ENCODE measurements at regions not wholly inside any gene's neighbourhood (a gene's known extent, or its start where the extent isn't known, plus 50 kb on each side); places are given as distances from the start of the nearest gene placed in this dataset.

DNA sequence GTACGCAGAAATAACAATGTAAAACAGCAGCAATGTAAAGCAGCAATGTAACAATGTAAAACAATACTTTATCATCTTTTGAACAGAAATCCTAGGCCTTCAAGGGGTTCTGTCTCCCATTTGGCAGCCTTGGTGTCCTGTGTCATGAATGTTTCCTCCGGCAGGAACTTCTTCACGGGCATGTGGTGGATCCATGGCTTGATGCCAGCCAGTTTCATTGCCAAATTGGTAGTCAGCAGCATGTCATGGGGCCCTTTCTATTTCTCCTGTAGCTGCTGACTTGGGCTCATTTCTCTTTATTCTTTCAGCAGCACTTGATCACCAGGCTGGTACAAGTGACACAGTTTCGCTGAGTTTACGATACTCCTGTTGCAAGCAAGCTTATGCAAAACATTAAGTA is 275.3 kb downstream of the HTR1A start:
- no peak for ATAC-seq (replicated peaks)
- H3K4me1 Mint-ChIP-seq, result no peaks in the 10 kb centered on the region
- no peaks in the 10 kb centered on the region for H3K9me3 Mint-ChIP-seq
- H3K36me3 Mint-ChIP-seq (ENCODE audit: low read depth), result no peaks in the 10 kb centered on the region
- H3K27me3 Mint-ChIP-seq, result no peaks in the 10 kb centered on the region
- H3K27ac Mint-ChIP-seq, result no peak overlapping the region
- H3K4me3 Mint-ChIP-seq, result no peak overlapping the region

DNA sequence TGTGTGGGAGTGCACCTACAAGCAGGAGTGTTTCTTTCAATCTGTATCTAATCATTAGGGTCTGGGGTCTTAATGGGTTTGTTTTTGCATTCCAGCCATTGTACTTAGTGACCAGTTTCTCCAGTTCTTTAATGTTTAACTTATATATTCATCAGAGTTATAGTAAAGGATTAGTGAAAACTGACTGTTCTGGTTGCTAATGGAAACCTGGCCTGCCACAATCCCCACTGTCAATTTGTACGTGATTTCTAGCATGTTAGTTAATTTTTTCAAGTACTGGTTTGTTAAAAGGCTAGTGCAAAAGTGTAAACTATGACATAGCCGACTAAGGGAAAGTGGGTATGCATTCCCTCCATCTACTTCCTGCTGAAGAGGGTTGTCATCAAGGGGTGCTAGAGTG is 276.1 kb downstream of the HTR1A start:
- no peak for ATAC-seq (replicated peaks)
- H3K36me3 Mint-ChIP-seq (ENCODE audit: low read depth), result no peaks in the 10 kb centered on the region
- no peaks in the 10 kb centered on the region for H3K9me3 Mint-ChIP-seq
- H3K4me3 Mint-ChIP-seq, result no peak overlapping the region
- no peaks in the 10 kb centered on the region for H3K27me3 Mint-ChIP-seq
- H3K27ac Mint-ChIP-seq, result no peak overlapping the region
- no peaks in the 10 kb centered on the region for H3K4me1 Mint-ChIP-seq

DNA sequence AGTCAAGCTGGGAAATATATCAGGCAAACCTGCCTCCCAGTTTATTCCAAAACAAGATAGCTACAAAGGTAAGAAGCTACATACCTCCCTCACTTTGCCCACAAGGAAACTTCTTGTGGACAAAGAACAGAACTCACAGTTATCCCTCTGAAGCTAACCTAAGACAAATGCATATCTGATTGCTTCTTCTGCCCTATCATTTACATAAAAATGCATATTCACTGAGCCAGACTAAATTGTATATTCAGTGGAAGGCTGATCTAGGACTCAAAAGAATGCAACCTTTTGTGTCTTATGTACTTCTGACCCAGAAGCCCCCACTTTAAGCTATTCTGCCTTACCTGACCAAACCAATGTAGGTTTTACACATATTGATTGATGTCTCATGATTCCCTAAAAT is 276.8 kb downstream of the HTR1A start:
- Mint-ChIP-seq H3K4me3 (no peak overlapping the region), H3K4me1 (no peaks in the 10 kb centered on the region), H3K9me3 (no peaks in the 10 kb centered on the region), H3K27ac (no peak overlapping the region), H3K27me3 (no peaks in the 10 kb centered on the region), H3K36me3 (ENCODE audit: low read depth) (no peaks in the 10 kb centered on the region)
- no peak for ATAC-seq (replicated peaks)

DNA sequence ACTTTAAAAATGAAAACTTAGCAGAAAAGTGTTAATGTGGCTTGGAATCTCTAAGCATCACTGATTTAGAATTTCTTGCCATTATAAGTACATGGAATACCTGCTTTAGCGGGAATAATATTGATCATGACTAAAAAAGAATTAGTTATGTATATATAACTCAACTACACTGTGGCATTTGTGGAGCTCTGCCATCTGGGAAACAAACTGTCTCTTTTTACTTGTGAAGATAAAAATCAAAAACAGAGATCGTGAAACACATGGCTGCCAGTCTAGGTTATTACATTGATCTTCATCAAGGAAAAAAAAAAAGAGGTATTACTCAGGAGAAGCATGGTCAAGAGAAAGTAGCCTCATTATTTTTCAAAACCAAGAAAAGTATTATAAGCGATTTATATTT is 287.4 kb downstream of the HTR1A start:
- H3K27me3 Mint-ChIP-seq, result no peaks in the 10 kb centered on the region
- peaks cover 15% of the 10 kb centered on the region for H3K9me3 Mint-ChIP-seq
- no peak overlapping the region for H3K27ac Mint-ChIP-seq
- H3K4me3 Mint-ChIP-seq, result no peak overlapping the region
- no peaks in the 10 kb centered on the region for H3K36me3 Mint-ChIP-seq (ENCODE audit: low read depth)
- no peak for ATAC-seq (replicated peaks)
- H3K4me1 Mint-ChIP-seq, result no peaks in the 10 kb centered on the region

DNA sequence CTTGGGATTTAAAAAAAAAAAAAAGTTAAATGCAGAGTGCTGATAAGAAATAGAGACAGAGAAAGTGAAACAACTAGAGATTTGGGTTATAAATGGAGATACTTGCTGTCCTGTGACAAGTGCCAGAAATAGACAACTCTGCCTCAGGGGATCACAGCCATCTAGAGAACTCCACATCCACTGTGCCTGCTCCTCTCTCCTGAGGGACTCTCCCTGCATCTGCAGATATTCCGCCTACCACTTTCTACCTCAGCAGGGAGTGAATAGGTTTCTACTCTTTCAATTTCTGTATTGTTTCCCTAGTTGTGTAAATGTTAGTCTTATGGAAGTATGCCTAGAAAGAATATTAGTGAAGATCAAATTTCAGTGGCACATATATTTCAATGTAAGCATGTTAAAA is 307.2 kb downstream of the HTR1A start:
- no peak for ATAC-seq (replicated peaks)
- no peaks in the 10 kb centered on the region for H3K27me3 Mint-ChIP-seq
- no peaks in the 10 kb centered on the region for H3K36me3 Mint-ChIP-seq (ENCODE audit: low read depth)
- H3K9me3 Mint-ChIP-seq, result peaks cover 18% of the 10 kb centered on the region
- H3K4me1 Mint-ChIP-seq, result no peaks in the 10 kb centered on the region
- no peak overlapping the region for H3K4me3 Mint-ChIP-seq
- no peak overlapping the region for H3K27ac Mint-ChIP-seq

DNA sequence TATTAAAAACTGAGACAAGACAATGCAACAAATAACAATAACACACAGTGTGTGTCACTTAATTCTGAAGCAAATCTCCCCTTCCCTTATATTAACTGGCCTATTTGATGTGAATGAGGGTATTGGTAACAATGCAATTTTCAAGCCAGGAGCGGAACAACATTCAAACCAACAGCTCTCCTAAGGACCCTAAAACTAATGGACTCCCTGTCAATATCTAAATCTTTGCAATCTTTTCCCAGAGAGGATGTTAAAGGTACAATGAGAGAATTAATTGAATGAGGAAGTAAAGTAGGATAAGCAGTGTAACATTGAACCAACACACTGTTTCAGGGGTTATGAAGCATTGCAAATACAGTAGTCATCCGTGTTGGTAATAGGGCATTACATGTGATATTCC is 311.7 kb downstream of the HTR1A start:
- ATAC-seq (replicated peaks), result no peak
- Mint-ChIP-seq H3K27ac (no peak overlapping the region), H3K9me3 (peaks cover 10% of the 10 kb centered on the region), H3K4me3 (no peak overlapping the region), H3K36me3 (ENCODE audit: low read depth) (no peaks in the 10 kb centered on the region), H3K27me3 (no peaks in the 10 kb centered on the region), H3K4me1 (no peaks in the 10 kb centered on the region)

DNA sequence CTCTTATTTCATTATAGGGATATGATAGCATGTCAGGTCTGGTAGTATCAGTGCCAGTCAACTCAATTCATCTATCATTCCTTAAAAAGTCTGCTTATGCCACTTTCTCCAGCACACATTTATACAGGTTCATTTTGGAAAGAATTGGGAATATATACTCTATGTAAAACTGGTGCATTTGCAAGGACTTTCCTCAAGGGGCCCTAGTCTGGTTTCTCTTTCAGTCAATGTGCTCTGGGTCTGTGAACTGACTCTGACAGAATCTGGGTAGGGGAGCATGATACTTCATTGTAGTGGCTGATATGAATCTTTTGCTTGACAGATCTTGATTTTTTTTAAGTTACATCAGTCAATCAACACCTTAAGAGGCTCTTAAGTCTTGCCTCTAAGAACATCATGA is 313.9 kb downstream of the HTR1A start:
- H3K9me3 Mint-ChIP-seq, result peaks cover 7% of the 10 kb centered on the region
- no peak overlapping the region for H3K4me3 Mint-ChIP-seq
- H3K36me3 Mint-ChIP-seq (ENCODE audit: low read depth), result no peaks in the 10 kb centered on the region
- no peaks in the 10 kb centered on the region for H3K27me3 Mint-ChIP-seq
- no peak overlapping the region for H3K27ac Mint-ChIP-seq
- H3K4me1 Mint-ChIP-seq, result no peaks in the 10 kb centered on the region
- ATAC-seq (replicated peaks), result no peak

DNA sequence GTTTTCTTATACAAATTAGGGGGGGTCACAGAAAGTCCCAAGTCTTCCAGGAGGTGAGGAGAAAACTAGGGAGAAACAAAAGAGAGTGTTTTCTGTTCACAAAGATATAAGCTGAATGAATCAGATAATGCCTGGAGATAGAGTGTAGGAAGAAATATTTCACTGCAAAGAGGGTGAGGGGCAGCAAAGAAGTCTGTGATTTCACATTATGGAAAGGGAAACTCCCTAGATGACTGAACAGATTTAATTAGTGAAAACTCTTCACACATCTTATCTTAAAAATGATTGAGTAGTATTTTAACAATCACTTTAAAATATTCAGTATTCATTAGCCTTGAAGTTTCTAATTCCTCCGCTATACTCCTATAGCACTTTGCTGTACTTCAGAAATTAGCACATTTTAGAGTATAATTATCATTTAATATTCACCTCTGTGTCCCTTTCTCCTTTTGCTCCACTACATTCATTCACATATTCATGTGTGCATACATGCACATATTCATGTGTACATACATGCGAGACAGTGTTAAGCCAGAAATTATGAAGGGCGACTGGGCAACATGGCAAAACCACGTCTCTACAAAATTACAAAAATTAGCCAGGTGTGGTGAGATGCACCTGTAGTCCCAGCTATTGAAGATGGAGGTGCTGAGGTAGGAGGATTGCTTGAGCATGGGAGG is 332.2 kb downstream of the HTR1A start:
- Mint-ChIP-seq H3K27ac (no peak overlapping the region), H3K4me3 (no peak overlapping the region), H3K27me3 (no peaks in the 10 kb centered on the region), H3K9me3 (peaks cover 6% of the 10 kb centered on the region), H3K4me1 (no peaks in the 10 kb centered on the region), H3K36me3 (ENCODE audit: low read depth) (no peaks in the 10 kb centered on the region)
- ATAC-seq (replicated peaks), result no peak

DNA sequence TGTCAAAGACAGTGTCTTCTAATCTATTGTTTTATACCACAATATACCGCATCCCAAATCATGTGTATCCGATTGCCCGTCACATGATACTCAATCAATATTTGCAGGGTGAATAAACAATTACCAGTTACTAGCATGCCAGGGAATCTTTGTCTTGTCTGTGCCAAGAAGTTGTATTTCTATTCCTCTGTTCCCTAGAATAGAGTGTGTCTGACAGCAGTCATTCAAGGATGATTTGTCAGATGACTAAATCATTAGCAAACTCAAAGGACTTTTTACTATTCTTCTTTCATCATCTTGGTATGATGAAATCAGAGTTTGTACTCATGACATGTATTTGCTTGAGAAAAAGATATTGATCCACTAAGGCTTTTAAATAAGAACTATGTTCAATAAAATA is 348.8 kb downstream of the HTR1A start:
- H3K4me3 Mint-ChIP-seq, result no peak overlapping the region
- no peak overlapping the region for H3K27ac Mint-ChIP-seq
- no peaks in the 10 kb centered on the region for H3K4me1 Mint-ChIP-seq
- H3K27me3 Mint-ChIP-seq, result no peaks in the 10 kb centered on the region
- no peak for ATAC-seq (replicated peaks)
- H3K36me3 Mint-ChIP-seq (ENCODE audit: low read depth), result no peaks in the 10 kb centered on the region
- H3K9me3 Mint-ChIP-seq, result peaks cover 8% of the 10 kb centered on the region

DNA sequence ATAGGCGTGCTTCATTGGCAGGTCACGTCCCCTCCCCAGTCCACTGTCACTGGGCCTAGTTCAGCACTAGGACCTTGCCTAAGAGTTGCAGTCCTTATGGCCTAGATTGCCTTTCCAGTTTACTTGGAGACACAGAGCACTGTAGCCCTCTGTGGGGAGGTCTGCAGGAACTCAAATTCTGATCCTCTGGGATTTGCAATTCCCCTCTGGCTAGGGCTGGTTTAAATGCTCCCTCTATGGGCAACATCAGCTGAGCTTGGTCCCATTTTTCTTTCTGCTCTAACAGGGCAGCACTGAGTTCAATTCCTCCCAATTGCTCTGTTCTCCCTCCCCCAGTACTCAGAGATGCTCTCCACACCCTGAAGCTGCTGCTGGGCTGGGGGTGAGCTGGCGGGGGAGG is 358.2 kb downstream of the HTR1A start:
- ATAC-seq (replicated peaks), result no peak
- no peak overlapping the region for H3K27ac Mint-ChIP-seq
- H3K9me3 Mint-ChIP-seq, result peaks cover 3% of the 10 kb centered on the region
- no peaks in the 10 kb centered on the region for H3K4me1 Mint-ChIP-seq
- H3K27me3 Mint-ChIP-seq, result no peaks in the 10 kb centered on the region
- H3K4me3 Mint-ChIP-seq, result no peak overlapping the region
- H3K36me3 Mint-ChIP-seq (ENCODE audit: low read depth), result no peaks in the 10 kb centered on the region

DNA sequence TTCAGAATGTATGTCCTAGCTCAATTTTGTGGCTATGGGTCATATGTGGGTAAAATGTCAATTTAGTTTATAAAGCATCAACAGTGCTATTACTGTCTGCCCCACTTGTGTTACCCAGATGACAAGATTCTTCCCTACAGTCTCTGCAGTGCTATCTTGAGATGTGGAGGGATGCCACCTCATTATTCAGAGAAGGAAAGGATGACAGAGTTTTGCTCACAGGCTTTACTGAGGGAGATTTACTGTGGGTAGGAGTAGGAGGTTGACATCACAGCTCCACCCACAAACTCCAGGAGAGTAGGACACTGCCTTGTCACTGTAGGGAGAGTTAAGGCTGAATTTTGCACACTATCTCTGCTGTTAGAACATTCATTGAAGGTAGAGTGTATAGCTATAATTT is 359.3 kb downstream of the HTR1A start:
- no peak overlapping the region for H3K27ac Mint-ChIP-seq
- no peaks in the 10 kb centered on the region for H3K27me3 Mint-ChIP-seq
- no peaks in the 10 kb centered on the region for H3K36me3 Mint-ChIP-seq (ENCODE audit: low read depth)
- no peaks in the 10 kb centered on the region for H3K4me1 Mint-ChIP-seq
- no peak overlapping the region for H3K4me3 Mint-ChIP-seq
- peaks cover 3% of the 10 kb centered on the region for H3K9me3 Mint-ChIP-seq
- ATAC-seq (replicated peaks), result no peak

DNA sequence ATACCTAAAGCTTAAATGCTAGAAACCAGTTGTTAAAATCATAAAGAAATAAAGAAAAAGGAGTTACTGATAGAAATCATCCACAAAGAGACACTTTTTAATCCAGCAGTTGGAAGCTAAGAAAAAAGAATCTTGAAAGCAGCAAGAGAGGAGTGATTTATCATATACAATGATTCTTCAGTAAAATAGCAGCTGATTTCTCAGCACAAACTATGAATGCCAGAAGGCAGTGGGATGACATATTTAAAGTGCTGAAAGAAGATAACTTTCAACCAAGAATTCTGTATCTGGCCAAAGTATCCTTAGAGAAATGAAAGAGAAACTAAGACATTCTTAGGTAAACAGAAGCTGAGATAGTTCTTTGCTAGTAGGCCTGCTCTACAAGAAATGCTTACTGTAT is 366.0 kb downstream of the HTR1A start:
- Mint-ChIP-seq H3K27me3 (no peaks in the 10 kb centered on the region), H3K4me3 (no peak overlapping the region), H3K36me3 (ENCODE audit: low read depth) (no peaks in the 10 kb centered on the region), H3K9me3 (peaks cover 10% of the 10 kb centered on the region), H3K4me1 (no peaks in the 10 kb centered on the region), H3K27ac (no peak overlapping the region)
- ATAC-seq (replicated peaks), result no peak

DNA sequence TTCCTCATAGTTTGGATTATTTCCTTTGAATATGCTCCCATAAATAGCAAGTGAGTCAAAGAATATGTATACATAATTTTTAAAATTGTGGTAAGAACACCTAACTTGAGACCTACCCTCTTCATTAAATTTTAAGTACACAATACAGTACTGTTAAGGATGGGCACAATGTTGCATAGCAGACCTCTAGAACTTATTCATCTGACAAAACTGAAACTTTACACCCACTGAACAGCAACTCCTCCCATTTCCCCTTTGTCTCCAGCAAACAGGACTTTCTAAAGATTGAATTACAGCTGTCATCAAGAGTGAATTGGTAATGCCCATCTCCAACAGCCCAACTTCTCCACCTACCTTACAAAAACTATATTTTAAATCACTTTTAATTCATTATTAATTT is 388.9 kb downstream of the HTR1A start:
- Mint-ChIP-seq H3K27ac (no peak overlapping the region), H3K9me3 (peaks cover under 1% of the 10 kb centered on the region), H3K27me3 (no peaks in the 10 kb centered on the region), H3K4me1 (no peaks in the 10 kb centered on the region), H3K4me3 (no peak overlapping the region), H3K36me3 (ENCODE audit: low read depth) (no peaks in the 10 kb centered on the region)
- no peak for ATAC-seq (replicated peaks)

DNA sequence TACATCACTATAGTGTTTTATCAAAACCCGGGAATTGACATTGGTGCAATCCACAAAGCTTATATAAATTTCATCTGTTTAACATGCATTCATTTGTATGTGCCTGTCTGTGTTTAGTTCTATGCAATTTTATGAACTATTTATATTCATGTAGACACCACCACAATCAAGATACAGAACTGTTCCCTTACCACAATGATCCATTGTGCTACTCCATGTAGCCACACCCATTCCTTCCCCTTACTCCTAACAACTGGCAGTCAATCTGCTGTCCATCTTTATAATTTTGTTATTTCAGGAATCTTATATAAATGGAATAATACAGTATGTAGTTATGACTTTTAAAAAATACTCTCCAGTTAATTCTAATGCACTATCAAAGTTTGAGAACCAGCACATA is 389.5 kb downstream of the HTR1A start:
- no peaks in the 10 kb centered on the region for H3K27me3 Mint-ChIP-seq
- H3K9me3 Mint-ChIP-seq, result no peaks in the 10 kb centered on the region
- no peak overlapping the region for H3K27ac Mint-ChIP-seq
- ATAC-seq (replicated peaks), result no peak
- H3K36me3 Mint-ChIP-seq (ENCODE audit: low read depth), result no peaks in the 10 kb centered on the region
- no peaks in the 10 kb centered on the region for H3K4me1 Mint-ChIP-seq
- no peak overlapping the region for H3K4me3 Mint-ChIP-seq

DNA sequence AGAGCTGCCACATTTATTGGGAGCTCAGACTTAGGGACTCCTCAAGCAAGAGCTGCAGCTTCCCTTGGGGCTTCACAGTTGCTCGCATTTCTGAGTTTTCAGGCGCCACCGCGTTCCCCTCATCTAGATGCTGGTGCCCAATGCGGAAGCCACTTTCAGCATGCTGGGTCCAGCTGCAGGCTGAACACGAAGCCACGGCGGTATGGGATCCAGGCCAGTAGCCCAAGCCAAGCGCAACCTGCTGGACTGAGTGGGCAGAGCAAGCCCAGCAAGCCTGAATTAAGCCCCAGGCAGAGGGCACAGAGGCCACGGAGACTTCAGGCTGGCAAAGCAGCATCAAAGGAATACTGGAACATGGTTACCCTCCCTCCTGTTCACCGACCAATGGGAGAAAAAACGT is 391.5 kb downstream of the HTR1A start:
- Mint-ChIP-seq H3K9me3 (no peaks in the 10 kb centered on the region), H3K36me3 (ENCODE audit: low read depth) (no peaks in the 10 kb centered on the region), H3K27ac (no peak overlapping the region), H3K4me3 (no peak overlapping the region), H3K4me1 (no peaks in the 10 kb centered on the region), H3K27me3 (no peaks in the 10 kb centered on the region)
- ATAC-seq (replicated peaks), result no peak

DNA sequence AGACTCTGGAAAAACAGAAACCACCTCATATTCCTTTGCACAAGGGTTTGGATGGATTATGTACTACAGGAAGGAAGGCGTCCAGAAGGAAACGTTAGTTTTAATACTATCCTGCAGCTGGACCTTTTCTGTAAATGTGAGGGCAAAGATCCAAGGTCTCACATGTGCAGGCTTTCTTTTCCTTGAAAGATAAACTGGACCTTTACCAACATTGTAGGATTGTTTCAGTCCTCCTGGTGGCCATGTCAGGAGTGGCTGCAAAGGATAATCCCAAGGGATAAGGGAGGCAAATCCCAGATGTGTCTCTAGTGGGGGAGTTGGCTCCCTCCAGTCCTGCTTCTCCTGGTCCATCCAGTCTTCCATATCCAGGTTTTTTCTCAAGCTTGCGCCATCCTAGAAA is 397.5 kb downstream of the HTR1A start:
- H3K4me1 Mint-ChIP-seq, result no peaks in the 10 kb centered on the region
- H3K27ac Mint-ChIP-seq, result no peak overlapping the region
- H3K9me3 Mint-ChIP-seq, result peaks cover 16% of the 10 kb centered on the region
- H3K36me3 Mint-ChIP-seq (ENCODE audit: low read depth), result no peaks in the 10 kb centered on the region
- no peak for ATAC-seq (replicated peaks)
- no peaks in the 10 kb centered on the region for H3K27me3 Mint-ChIP-seq
- no peak overlapping the region for H3K4me3 Mint-ChIP-seq

Data from activated T-helper 17 cell treated with anti-CD3 and anti-CD28 coated beads, Interleukin-2, amount 50 U/mL, for 72 hours (primary cell).